GM19351 (cell line): ENCODE measurements at regions not wholly inside any gene's neighbourhood (a gene's known extent, or its start where the extent isn't known, plus 50 kb on each side); places are given as distances from the start of the nearest gene placed in this dataset.

Experiments used
- ATAC-seq: cut with Tn5 transposase; IDR thresholded peaks from one replicate; pipeline ENCODE4 v1.9.1; 2021; ENCODE audit warnings: mild to moderate bottlenecking, moderate library complexity; ENCODE audit not compliant: unreplicated experiment

DNA sequence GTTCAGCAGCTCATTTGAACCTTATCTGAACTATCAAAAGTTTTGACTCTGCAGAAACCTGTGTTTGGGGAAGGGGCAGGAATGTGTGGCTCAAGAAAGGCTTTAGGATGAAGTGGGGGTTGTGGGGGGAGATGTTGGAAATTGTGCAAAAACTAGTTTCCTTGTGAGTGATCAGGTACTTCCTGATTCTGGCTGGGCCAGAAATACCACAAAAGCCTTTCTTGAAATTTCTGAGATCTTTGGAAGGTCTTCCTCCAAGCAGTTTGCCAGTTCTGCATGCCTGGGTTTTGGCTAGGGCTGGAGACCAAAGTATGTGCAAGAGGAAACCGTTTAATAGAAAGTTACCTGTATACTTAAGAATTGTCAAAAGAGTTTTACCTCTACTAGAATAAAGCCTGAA, 116.6 kb downstream of the BMP2 start:
- ATAC-seq = no peak

DNA sequence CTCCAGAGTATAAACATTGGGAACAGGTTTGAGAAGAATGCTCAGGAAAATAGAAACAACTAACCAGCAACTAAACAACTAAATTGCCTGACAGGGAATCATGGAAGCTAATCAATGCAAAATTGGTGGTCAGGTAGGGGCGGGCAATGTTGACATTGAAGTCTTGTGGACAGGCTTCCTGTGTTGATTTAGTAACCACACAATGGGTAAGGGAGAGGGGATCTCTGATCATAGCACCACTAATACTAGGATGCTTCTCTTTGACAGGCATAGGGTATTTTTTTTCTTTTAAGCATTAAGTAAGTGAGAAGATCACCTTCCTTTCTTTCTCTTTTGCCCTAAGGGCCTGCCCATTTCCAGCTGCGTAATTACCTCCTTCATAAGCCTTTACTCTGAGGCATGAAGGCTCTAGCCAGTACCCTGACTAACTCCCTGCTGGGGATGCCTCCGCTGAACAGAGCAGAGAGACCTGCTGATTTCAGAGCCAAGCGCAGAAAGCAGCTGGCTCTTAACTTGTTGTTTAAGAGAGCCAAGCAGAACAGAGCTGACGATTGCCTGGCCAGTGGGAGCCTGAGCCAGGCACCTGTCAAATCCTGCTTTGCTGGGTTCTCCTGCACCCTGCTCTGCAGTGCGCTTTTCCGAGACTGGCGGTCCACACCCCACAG, 118.7 kb downstream of the BMP2 start:
- ATAC-seq = no peak

DNA sequence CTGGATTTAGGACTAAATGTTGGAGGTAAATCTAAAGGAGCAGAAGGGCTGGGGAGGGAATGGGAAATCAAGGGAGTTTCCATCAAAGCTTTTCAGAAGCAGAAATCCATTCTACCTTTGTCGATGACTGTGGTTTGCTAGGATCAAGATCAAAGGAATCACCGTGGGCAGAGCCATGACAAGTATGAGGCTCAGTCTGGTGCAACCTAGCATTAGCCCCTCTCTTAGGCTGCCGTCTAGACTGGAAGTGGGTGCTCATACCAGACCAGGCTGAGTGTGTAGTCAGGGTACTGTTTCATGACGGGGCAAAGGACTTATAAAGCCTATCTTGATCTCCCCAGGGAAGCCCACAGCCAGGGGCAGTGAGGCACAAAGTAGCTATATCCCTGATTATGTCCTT, 120.5 kb downstream of the BMP2 start:
- ATAC-seq = no peak

DNA sequence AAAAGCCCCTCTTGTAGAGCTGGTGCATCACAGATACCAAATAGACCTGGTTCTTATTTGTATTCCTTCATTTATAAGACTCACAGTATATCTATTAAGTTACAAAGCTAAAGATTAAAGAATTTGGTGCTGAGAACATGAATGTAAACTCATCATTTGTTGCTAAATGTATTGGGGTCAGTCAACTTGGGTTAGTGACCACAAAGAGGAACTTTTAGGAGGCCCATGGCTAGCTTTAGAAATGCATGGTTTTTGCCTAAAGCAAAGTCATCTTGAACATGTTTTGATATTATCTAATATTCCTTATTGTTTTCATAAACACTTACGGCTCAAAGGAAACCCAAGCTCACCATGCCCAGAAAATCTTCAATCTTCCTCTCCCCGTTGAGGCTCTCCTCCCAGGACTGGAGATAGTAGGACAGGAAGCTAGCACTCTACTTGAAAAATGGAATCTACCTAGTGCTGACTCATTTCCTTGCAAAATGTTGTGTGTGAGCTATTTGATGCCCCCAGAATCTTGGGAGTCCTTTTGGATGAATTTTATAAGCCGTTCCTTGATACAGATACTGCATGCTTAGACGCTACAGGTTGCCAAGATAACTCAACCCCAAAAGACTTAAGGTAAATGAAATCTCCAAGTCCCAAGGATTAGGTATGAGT, 121.4 kb downstream of the BMP2 start:
- no peak for ATAC-seq

DNA sequence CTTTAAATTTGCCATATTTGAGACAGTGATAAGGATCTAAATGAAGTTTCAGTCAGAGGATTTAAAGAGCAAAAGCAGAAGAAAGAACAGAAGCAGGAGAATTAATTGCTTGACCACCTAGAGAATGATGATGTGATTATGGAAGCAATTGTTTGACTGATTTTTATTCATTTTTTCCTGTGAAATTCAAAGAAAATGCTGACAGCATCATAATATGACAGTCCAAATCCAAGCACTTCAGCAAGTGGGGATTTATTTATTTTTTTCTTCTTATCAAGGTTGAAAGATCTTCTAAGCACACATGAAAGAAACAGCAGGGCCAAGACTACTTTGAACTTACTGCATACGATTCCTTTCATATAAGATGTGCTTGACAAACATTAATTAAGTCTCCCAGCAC, 125.2 kb downstream of the BMP2 start:
- no peak for ATAC-seq

DNA sequence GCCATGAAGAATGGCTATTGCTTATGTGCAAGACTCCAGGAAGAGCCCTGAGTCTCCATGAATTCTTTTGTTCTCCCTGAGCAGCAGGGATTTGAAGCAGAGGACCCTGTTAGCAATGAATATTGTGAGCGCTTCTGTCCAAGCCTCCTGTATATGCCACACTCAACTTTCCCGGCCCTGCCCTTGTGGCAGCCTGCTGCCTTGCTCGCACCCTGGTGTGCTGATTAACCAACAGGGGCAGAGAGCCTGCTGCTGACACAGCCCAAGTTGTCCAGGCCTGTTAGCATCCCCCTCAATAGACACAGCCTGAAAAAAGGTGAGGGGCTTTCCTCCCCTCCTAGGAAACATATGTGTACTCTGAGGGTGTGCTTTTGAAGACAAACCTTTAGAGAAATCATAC, 131.4 kb downstream of the BMP2 start:
- ATAC-seq = no peak

DNA sequence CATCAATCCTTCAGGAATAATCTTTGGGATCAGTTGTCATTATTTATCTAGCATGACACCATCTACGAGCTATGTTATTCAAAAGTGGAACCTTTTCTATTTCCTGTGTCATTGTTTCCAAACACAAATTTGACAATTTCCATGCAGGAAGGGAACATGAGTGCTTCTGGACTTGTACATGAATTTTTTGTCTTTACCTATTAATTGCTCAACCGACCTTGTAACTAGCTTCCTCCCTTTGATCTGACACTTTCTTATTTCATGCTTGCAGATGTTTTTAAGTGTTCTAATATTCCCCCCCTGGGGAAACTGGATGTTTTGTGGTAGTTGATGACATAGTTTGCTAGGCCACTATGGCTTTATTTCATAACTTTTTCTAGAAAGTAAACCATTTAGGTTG, 139.4 kb downstream of the BMP2 start:
- no peak for ATAC-seq

DNA sequence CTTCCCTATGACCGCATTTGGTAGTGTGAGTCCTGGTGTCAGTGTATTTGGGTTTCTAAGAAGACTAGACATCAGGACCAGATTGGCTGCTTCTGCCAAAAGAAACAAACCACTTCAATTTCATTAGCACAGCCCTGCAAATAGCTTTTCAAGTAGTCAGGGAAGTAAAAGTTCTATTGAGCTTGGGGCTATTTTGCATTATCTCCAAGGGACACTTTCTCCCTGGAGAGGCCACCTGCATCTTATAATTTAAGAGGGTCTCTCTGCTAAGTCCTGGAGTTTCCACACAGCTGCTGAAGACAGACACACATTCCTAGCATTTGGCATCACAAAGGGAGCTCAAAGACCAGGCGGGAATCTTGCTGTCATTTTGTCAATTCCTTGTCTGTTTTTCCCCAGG, 141.2 kb downstream of the BMP2 start:
- ATAC-seq = no peak

DNA sequence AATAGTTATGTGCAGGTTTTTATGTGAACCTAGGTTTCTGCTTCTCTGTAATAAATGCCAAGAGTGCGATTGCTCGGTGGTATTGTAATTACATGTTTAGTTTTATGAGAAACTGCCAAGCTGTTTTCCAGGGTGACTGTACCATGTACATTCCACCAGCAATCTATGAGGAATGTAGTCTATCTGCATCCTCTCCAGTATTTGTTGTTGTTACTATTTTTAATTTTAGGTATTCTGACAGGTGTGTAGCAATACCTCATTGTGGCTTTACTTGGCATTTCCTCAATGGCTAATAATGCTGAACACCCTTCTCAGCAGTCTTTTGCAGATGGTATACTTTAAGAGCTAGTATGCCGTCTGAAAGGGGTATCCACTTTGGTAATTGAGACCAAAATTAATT, 142.1 kb downstream of the BMP2 start:
- ATAC-seq = no peak

DNA sequence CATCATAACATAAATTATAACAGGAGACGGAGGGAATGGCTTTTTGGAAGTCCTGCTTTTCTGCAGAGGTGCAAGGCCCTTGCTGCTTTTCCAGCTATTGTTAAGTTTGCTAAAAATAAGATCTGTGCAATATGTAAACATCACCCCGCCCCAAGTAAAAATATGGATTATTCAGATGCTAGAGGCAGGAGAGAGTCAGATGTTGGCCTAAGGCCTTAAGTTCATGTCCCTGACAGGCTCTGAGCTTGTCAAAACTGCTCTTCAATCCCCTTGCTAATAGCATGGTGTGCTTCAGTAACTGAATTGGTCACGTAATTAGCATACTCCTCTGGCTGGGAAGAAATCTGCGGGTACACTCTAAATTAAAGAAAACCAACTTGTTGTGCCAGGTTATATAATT, 147.5 kb downstream of the BMP2 start:
- ATAC-seq = no peak

DNA sequence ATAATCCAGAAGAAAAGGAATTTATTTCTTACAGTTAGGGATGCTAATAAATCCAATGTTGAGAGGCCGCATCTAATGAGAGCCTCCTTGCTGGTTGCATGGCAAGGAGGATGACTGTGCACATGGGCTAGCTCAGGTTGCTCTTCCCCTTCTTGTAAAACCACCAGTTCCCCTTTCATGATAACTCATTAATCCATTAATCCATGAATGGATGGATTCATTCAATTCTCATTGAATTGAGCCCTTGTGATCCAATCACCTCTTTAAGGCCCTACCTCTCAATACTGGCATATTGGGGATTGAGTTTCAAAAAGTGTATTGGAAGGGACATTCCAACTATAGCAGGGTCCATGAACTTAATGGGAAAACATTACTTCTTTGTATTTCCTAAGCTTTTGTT, 149.5 kb downstream of the BMP2 start:
- ATAC-seq = no peak

DNA sequence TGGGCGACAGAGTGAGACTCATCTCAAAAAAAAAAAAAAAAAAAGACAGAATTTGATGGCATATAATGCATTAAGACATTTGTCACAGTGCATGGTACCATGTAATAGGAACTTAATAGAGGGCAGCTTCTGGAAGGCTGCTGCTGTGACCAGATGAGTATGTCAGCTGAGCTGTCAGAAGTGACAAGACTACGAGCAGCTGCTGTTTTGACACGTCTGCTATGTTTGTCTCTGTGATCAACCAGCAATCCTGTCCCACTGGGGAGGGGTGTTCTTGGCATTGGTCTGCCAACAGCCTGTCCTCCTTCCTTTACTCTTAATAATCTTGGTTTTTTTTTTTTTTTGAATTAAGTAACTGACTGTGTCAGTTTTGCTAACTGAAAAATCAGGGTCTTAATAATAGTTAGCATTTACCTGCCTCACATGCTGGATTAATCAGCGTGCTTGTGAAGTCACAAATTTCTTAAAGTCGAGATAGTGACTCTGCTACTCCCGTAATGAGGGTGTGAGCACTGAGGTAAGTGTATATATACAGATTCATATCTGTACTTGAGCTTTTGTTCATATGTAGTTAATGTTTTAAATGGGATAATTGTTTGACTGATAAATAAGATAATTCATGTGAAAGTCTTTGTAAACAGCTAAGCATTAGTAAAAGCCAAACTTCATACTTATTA, 152.4 kb downstream of the BMP2 start:
- no peak for ATAC-seq

DNA sequence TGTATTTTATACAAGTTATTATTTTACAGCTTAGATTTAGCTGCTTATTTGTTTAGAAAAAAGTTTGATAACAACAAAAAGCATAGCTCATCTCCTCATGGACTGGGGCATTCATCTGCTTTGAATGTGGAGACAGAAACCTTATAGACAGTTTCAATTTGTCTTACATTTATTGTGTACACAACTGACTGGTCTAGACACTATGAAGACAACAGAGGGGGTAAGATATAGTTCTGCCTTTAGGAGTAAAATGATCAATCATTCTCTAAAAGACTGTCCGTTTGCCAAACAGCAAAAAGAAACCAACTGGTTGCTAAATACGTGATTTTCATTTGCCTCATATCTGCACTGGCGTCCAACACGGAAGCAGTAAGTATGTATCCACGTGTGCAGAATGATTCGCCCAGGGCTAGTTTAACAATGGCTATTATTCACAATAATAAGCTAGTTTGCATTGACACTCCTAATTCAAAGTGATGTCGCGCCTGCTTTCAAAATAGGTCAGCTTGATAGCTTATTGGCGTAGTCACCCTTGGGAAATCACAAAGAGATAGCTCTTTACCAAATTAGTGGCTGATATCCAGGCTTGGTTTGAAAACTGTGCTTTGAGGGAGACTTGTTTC, 153.6 kb downstream of the BMP2 start:
- ATAC-seq = no peak

DNA sequence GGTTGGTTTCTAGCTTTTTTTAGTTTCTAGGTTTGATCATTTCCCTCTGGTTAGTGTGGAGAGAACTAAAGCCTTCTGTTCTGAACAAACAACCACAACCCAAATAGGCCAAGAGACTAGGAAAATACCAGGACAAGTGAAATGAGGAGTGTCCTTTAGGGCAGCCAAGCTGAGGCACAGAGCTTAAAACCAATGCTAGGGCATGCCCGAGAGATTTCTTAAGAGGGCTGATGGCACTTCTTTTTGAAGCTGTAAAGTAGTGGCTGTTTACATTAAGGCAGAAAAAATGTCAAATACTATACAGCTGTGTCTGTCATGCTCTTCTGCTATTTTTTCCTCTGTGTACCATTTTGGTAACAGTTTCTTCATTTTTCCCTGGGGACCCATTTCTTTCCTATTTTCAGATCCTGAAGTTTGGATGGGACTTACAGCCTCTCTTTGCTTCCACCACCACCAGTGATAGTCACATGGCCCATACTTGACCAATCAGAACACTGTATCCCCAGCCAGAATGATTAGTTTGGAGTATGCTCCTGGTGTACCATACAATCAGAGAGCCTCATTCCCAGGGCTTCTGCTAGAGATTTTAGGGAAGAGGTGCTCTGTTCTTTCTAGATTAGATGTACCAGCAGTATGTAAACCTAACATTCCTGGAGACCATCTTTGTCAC, 154.4 kb downstream of the BMP2 start:
- no peak for ATAC-seq

DNA sequence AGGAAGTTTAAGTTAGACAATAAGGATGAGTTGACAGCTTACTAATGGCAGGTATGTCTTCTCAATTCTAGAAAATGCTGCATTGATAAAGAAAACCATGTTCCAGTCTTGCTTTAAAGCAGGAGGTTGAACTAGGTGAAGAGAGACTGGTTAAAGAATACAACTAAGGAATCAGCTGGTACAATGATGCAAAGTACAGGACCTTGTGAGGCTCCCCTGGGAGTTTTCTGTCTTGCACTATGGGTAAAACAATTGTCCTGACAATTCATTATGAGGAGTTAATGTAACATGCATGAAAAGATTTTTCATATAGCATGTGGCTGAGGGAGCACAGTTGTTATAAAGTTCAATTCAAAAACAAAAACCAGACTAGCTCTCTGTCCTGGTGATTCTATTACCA, 157.2 kb downstream of the BMP2 start:
- ATAC-seq = no peak

DNA sequence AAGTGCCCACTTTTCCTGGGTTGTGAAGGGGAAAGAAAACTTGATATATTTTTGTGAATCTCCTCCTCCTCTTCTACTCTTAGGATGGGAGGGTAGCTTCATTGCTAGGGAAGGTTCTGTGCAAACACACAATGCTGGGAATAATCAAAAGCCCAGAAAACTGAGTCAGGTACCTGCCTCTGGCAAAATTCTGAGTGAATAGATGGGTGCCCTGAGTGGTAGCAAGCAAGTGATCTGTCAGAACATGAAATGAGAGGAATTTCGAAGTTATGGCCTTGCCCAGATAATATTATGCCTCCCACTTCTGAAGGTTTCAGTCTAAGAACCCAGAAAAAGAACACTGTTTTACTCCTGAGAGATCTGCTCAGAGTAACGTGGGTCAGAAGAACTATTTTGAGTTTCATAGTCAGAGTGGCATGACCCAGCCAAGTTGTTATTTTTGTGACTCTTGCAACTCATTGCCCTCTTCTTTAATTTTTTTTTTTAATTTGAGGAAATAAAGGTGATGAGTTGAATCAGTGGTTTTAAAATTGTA, 158.3 kb downstream of the BMP2 start:
- no peak for ATAC-seq

DNA sequence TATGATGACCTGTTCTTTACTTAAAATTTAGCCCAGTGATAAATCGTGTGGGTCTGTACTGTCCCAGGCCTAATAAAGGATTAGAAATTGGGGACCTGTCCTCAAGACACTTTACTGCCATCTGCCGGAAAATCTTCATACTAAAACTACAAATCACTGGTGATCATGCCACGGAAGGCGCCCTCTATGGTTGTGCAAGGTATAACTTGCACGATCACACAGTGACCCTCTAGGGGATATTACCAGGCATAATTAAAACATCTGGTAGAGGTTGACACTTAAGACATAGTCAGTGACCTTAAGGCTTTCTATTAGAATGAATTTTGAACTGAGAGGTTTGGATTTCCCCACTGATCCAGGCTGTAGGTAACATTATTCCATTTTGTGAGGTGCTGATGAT, 172.6 kb downstream of the BMP2 start:
- ATAC-seq = no peak

DNA sequence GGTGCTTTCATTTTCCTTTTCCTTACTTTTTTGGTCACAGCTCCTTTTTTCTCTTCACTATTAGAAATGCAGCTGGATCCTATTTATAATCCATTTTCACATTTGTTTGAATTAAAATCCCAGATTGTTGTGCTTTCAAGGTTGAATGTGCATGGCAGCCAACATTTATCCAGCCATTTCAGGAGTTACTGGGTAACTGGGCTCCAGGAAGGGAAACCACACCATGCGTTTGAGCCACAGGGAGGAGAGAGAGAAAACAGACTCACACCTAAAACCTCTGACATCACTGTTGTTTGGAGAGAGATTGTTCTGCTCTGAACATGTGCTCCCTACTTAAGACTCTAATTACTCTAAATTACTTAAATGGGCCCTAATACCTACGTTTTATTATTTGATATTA, 173.4 kb downstream of the BMP2 start:
- ATAC-seq = no peak

DNA sequence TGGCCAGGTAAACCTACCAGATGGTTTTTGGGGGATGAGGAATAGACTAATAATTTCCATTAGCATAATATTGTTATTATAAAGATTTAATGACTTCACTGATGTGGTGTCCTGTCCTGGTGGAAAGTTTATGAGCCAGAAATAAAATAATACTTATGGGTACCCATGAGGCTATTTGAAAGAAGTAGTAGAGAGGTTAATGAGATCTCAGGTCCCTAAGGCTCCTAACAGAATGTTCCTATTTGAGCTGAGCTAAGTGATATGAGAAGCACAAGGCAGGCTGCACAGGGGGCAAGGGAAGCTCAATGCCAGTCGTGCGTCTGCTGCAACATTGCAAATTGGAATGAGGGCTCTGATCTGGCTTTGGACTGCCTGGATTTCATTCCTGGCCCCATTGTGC, 174.1 kb downstream of the BMP2 start:
- no peak for ATAC-seq

DNA sequence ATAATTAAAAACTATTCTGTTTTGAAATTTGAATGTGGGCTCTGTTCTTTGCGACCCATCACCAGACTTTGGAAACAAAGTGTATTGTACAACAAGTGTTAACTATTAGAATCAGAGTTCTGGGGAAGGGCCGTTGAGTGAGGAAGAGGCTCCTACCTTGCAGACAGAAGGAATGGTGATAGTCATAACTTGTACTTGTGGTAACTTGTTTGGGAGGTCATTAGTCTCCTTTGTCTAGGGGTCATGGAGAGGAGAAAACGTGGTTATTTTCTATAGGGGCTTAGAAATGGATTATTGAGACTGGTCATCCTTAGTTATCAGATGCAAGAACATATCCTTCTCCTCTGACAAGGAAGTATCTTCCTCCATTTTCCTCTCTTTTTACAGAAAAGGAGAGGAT, 174.8 kb downstream of the BMP2 start:
- no peak for ATAC-seq

DNA sequence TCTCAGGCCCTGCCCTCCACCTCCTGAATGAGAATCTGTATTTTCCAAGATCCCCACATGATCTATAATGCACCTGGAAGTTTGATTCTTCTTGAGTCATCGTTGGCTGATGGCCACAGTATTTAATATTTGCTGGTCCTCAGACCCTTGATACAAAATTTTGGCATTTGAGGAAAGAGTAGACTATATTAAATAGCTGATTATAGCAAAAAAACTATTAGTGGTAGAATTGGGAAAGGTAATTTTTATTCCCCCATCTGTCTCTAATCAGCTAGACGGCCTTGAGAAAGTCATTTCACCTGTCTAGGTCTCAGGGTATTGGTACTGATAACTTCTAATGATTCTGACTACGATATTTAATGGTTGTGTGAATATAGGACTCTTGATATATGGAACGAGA, 176.8 kb downstream of the BMP2 start:
- ATAC-seq = no peak
